ENCODE measurements at regions not wholly inside any gene's neighbourhood (a gene's known extent, or its start where the extent isn't known, plus 50 kb on each side); places are given as distances from the start of the nearest gene placed in this dataset.

GRCh38 chr13:22252281-22252830 is 581.5 kb downstream of the FGF9 start:
- DNase-seq: no peak

- no peak for DNase-seq
Observed at GRCh38 chr13:22253107-22253506, 582.2 kb downstream of the FGF9 start.

GRCh38 chr13:22256111-22256639 is 585.3 kb downstream of the FGF9 start:
- no peak for DNase-seq

GRCh38 chr13:22262001-22262885 is 591.4 kb downstream of the FGF9 start:
- no peak for DNase-seq

- no peak for DNase-seq
Observed at GRCh38 chr13:22263185-22263584, 592.3 kb downstream of the FGF9 start.

GRCh38 chr13:22265563-22265962 is 594.7 kb downstream of the FGF9 start:
- no peak for DNase-seq

- DNase-seq: no peak
Observed at GRCh38 chr13:22270881-22271280, 600.0 kb downstream of the FGF9 start.

GRCh38 chr13:22271903-22272302 is 601.0 kb downstream of the FGF9 start:
- no peak for DNase-seq

- DNase-seq: no peak
Observed at GRCh38 chr13:22275393-22275792, 604.5 kb downstream of the FGF9 start.

GRCh38 chr13:22276616-22277015 is 605.7 kb downstream of the FGF9 start:
- DNase-seq: no peak

- DNase-seq: no peak
Observed at GRCh38 chr13:22278336-22278929, 607.6 kb downstream of the FGF9 start.

- no peak for DNase-seq
Observed at GRCh38 chr13:22285867-22286266, 615.0 kb downstream of the FGF9 start.

GRCh38 chr13:22286338-22286737 is 615.5 kb downstream of the FGF9 start:
- DNase-seq: no peak

- no peak for DNase-seq
Observed at GRCh38 chr13:22287343-22287920, 616.6 kb downstream of the FGF9 start.

- DNase-seq: no peak
Observed at GRCh38 chr13:22288496-22288895, 617.6 kb downstream of the FGF9 start.

GRCh38 chr13:22289711-22290110 is 618.8 kb downstream of the FGF9 start:
- no peak for DNase-seq

- DNase-seq: no peak
Observed at GRCh38 chr13:22298530-22298929, 627.7 kb downstream of the FGF9 start.

GRCh38 chr13:22311734-22312404 is 641.0 kb downstream of the FGF9 start:
- no peak for DNase-seq

GRCh38 chr13:22312405-22312803 is 641.5 kb downstream of the FGF9 start:
- no peak for DNase-seq

- no peak for DNase-seq
Observed at GRCh38 chr13:22316494-22317025, 645.7 kb downstream of the FGF9 start.

- no peak for DNase-seq
Observed at GRCh38 chr13:22320991-22321390, 650.1 kb downstream of the FGF9 start.

GRCh38 chr13:22325761-22326160 is 654.9 kb downstream of the FGF9 start:
- no peak for DNase-seq

- no peak for DNase-seq
Observed at GRCh38 chr13:22332416-22332815, 661.5 kb downstream of the FGF9 start.

All from 8988T (cell line).